ENCODE measurements at regions not wholly inside any gene's neighbourhood (a gene's known extent, or its start where the extent isn't known, plus 50 kb on each side); places are given as distances from the start of the nearest gene placed in this dataset.

DNA sequence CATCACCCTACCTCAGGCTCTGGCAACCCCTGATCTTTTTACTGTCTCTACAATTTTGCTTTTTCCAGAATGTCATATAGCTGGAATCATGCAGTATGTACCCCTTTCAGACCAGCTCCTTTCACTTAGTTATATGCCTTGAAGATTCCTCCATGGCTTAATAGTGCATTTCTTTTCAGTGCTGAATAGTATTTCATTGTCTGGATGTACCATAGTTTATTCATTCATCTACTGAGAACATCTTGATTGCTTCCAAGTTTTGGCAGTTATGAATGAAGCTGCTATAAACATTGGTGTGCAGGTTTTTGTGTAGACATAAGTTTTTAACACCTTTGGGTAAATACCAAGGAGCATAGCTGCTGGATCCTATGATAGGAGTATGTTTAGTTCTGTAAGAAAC, 50.8 kb upstream of the ANP32A start:
- no peak for DNase-seq (ENCODE audit: low read depth in 1 of 2, low spot score in 1 of 2)

GRCh38 chr15:68874788-68875187, 54.1 kb upstream of the ANP32A start:
- no peak for DNase-seq (ENCODE audit: low read depth in 1 of 2, low spot score in 1 of 2)

GRCh38 chr15:68875377-68876116, 54.8 kb upstream of the SPESP1 start:
- peak; percentile 81 to 93 for DNase-seq (ENCODE audit: low read depth in 1 of 2, low spot score in 1 of 2)

DNA sequence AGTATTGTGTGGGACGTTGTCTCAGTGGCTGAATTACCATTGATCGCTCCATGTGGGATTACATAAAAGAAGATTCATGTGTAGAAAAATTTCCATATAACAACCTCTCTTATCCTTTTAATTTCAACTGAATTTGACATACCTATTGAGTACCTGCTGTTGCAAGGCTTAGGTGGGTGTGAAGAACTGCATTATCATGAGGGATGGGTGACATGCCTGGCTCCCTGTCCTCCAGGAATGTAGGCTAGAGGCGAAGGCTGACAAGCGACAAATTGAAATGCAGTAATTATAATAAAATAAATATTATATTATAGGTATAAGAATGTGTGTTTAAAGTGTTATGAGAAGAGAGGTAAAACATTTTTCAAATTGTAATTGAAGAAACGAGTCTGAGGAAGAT, 52.7 kb upstream of the SPESP1 start:
- DNase-seq (ENCODE audit: low read depth in 1 of 2, low spot score in 1 of 2): no peak

GRCh38 chr15:68880382-68880781, 49.9 kb upstream of the SPESP1 start:
- DNase-seq (ENCODE audit: low read depth in 1 of 2, low spot score in 1 of 2): no peak

Data from activated T-helper 1 cell treated with anti-CD3 and anti-CD28 coated beads, Interleukin-2, amount 50 U/mL, for 16 hours (primary cell).